MM.1S (cell line): ENCODE measurements at regions not wholly inside any gene's neighbourhood (a gene's known extent, or its start where the extent isn't known, plus 50 kb on each side); places are given as distances from the start of the nearest gene placed in this dataset.

Source experiments
- DNase-seq: peaks from one replicate; pipeline ENCODE4 v3.0.0-alpha.2; 2015
- H2AFZ ChIP-seq: fragments of 300-600 bp; sonication (generic); 2 replicates; pipeline ENCODE4 v1.6.0; 2016; ENCODE audit warnings: antibody characterized with exemption, low read length
- H3F3A ChIP-seq: fragments of 300-600 bp; sonication (generic); 2 replicates; pipeline ENCODE4 v1.6.1; 2016; ENCODE audit warnings: mild to moderate bottlenecking, antibody characterized with exemption, low read length, moderate library complexity, mixed read lengths; ENCODE audit not compliant: insufficient read depth
- H3K27ac ChIP-seq: fragments of 300-600 bp; sonication (generic); 2 replicates; pipeline ENCODE4 v1.5.1; 2016; ENCODE audit warnings: mild to moderate bottlenecking, low read length
- H3K27me3 ChIP-seq: fragments of 300-600 bp; sonication (generic); replicated peaks from 2 replicates; pipeline ENCODE4 v1.6.0; 2016; ENCODE audit warnings: low read length; ENCODE audit not compliant: insufficient read depth
- H3K36me3 ChIP-seq: fragments of 300-600 bp; sonication (generic); replicated peaks from 2 replicates; pipeline ENCODE4 v1.6.1; 2016; ENCODE audit warnings: mild to moderate bottlenecking, low read length, mixed read lengths; ENCODE audit not compliant: insufficient read depth
- H3K4me1 ChIP-seq: fragments of 300-600 bp; sonication (generic); 2 replicates; pipeline ENCODE4 v1.6.1; 2016; ENCODE audit warnings: low read length, mixed read lengths
- H3K4me2 ChIP-seq: fragments of 300-600 bp; sonication (generic); 2 replicates; pipeline ENCODE4 v1.6.0; 2016; ENCODE audit warnings: low read depth, low read length
- H3K4me3 ChIP-seq: fragments of 300-600 bp; sonication (generic); 2 replicates; pipeline ENCODE4 v1.5.1; 2016; ENCODE audit warnings: low read length, mixed read lengths
- H3K79me2 ChIP-seq: fragments of 300-600 bp; sonication (generic); 2 replicates; pipeline ENCODE4 v1.6.1; 2016; ENCODE audit warnings: mixed run types, low read length, mixed read lengths
- H3K9ac ChIP-seq: fragments of 300-600 bp; sonication (generic); 2 replicates; pipeline ENCODE4 v1.6.1; 2016; ENCODE audit warnings: low read length, mixed read lengths
- H3K9me2 ChIP-seq: fragments of 300-600 bp; sonication (generic); replicated peaks from 2 replicates; pipeline ENCODE4 v1.6.1; 2016; ENCODE audit warnings: mild to moderate bottlenecking, low read length, mixed read lengths; ENCODE audit not compliant: insufficient read depth
- H3K9me3 ChIP-seq: fragments of 300-600 bp; sonication (generic); replicated peaks from 2 replicates; pipeline ENCODE4 v1.6.1; 2016; ENCODE audit warnings: mild to moderate bottlenecking, low read length, mixed read lengths; ENCODE audit not compliant: insufficient read depth
- H4K20me1 ChIP-seq: fragments of 300-600 bp; sonication (generic); 2 replicates; pipeline ENCODE4 v1.6.1; 2016; ENCODE audit warnings: mild to moderate bottlenecking, low read length, moderate library complexity, mixed read lengths; ENCODE audit not compliant: insufficient read depth
- CTCF ChIP-seq: fragments of 300-600 bp; sonication (generic); IDR thresholded peaks from 2 replicates; pipeline ENCODE4 v1.5.1; 2016; ENCODE audit warnings: antibody characterized with exemption, low read length, mixed read lengths
- EZH2 ChIP-seq: fragments of 300-600 bp; sonication (generic); optimal IDR thresholded peaks from 2 replicates; pipeline ENCODE3; 2017; ENCODE audit warnings: low read depth, mild to moderate bottlenecking, antibody characterized with exemption, low read length, mixed read lengths
- EZH2phosphoT487 ChIP-seq: fragments of 300-600 bp; sonication (generic); IDR thresholded peaks from 2 replicates; pipeline ENCODE4 v1.6.1; 2018; ENCODE audit warnings: antibody characterized with exemption, low read length

- H3K27ac ChIP-seq = no peak overlapping the region
- no peaks in the 10 kb centered on the region for H3K27me3 ChIP-seq
- no peak for TF ChIP-seq CTCF
- TF ChIP-seq EZH2phosphoT487 = no peak
- no peak for TF ChIP-seq EZH2
- H2AFZ ChIP-seq = no peak overlapping the region
- no peak overlapping the region for H3K4me2 ChIP-seq
- H3K9me2 ChIP-seq = no peaks in the 10 kb centered on the region
- H4K20me1 ChIP-seq = no peaks in the 10 kb centered on the region
- no peaks in the 10 kb centered on the region for H3K79me2 ChIP-seq
- no peaks in the 10 kb centered on the region for H3K36me3 ChIP-seq
- no peaks in the 10 kb centered on the region for H3K4me1 ChIP-seq
- H3K9ac ChIP-seq = no peak overlapping the region
- H3K4me3 ChIP-seq = no peak overlapping the region
- no peaks in the 10 kb centered on the region for H3F3A ChIP-seq
- DNase-seq = no peak
- no peaks in the 10 kb centered on the region for H3K9me3 ChIP-seq
These were observed 175.2 kb upstream of the HDAC4 start for GRCh38 chr2:239575931-239576445.

- Histone ChIP-seq H2AFZ (no peak overlapping the region), H4K20me1 (no peaks in the 10 kb centered on the region), H3K4me1 (no peaks in the 10 kb centered on the region), H3K27me3 (no peaks in the 10 kb centered on the region), H3K9me2 (no peaks in the 10 kb centered on the region), H3K4me3 (no peak overlapping the region), H3K36me3 (no peaks in the 10 kb centered on the region), H3F3A (no peaks in the 10 kb centered on the region), H3K27ac (no peak overlapping the region), H3K9me3 (no peaks in the 10 kb centered on the region), H3K4me2 (no peak overlapping the region), H3K9ac (no peak overlapping the region), H3K79me2 (no peaks in the 10 kb centered on the region)
- no peak for TF ChIP-seq EZH2
- TF ChIP-seq CTCF = no peak
- TF ChIP-seq EZH2phosphoT487 = no peak
- no peak for DNase-seq
These were observed 173.8 kb upstream of the HDAC4 start for GRCh38 chr2:239574434-239575156.

GRCh38 chr2:239574054-239574433, 173.2 kb upstream of the HDAC4 start:
- no peaks in the 10 kb centered on the region for H3K9me2 ChIP-seq
- H3K4me1 ChIP-seq = no peaks in the 10 kb centered on the region
- H3K27ac ChIP-seq = no peak overlapping the region
- no peak overlapping the region for H3K9ac ChIP-seq
- H3K4me3 ChIP-seq = no peak overlapping the region
- no peak overlapping the region for H3K4me2 ChIP-seq
- TF ChIP-seq EZH2 (no peak), EZH2phosphoT487 (no peak), CTCF (no peak)
- H2AFZ ChIP-seq = no peak overlapping the region
- no peaks in the 10 kb centered on the region for H4K20me1 ChIP-seq
- H3K9me3 ChIP-seq = no peaks in the 10 kb centered on the region
- no peaks in the 10 kb centered on the region for H3F3A ChIP-seq
- H3K79me2 ChIP-seq = no peaks in the 10 kb centered on the region
- DNase-seq = no peak
- no peaks in the 10 kb centered on the region for H3K36me3 ChIP-seq
- H3K27me3 ChIP-seq = no peaks in the 10 kb centered on the region
